CD14-positive monocyte (primary cell): ENCODE measurements at regions not wholly inside any gene's neighbourhood (a gene's known extent, or its start where the extent isn't known, plus 50 kb on each side); places are given as distances from the start of the nearest gene placed in this dataset.
"Not testable (repeated sequence)": the region's sequence is repeated elsewhere in the genome, so short reads cannot be mapped to it uniquely, and the experiment has no call there.

Source experiments
- DNase-seq, 3 donors: peaks; one replicate each; pipeline ENCODE4 v3.0.0-alpha.2; 2011 to 2022
- H2AFZ ChIP-seq: 2 replicates; pipeline ENCODE4 v1.6.0; 2012; ENCODE audit warnings: mild to moderate bottlenecking, low read depth, low read length, inconsistent platforms; ENCODE audit not compliant: insufficient read depth, poor library complexity, severe bottlenecking
- H3K27ac ChIP-seq, 2 donors: 1 replicate in 1 of 2; 2 replicates in 1 of 2; pipeline ENCODE4 v1.5.1; 2012 to 2013; ENCODE audit warnings: low read length in 2 of 2, control low read depth in 1 of 2, inconsistent platforms in 1 of 2, low read depth in 1 of 2, mild to moderate bottlenecking in 1 of 2
- H3K27me3 ChIP-seq, 2 donors: one replicate each; pipeline versions ENCODE4 v1.6.0 to v1.6.1; 2011 to 2013; ENCODE audit warnings: low read length in 2 of 2; ENCODE audit not compliant: control insufficient read depth in 2 of 2, insufficient read depth in 2 of 2
- H3K36me3 ChIP-seq, 2 donors: replicated peaks in 1 of 2; 1 replicate in 1 of 2; 2 replicates in 1 of 2; pipeline versions ENCODE4 v1.5.1 to v1.6.1; 2012 to 2013; ENCODE audit warnings: low read length in 2 of 2, control low read depth in 1 of 2, inconsistent platforms in 1 of 2, mild to moderate bottlenecking in 1 of 2; ENCODE audit not compliant: insufficient read depth in 2 of 2, control insufficient read depth in 1 of 2
- H3K4me1 ChIP-seq, 2 donors: 1 replicate in 1 of 2; 2 replicates in 1 of 2; pipeline versions ENCODE4 v1.5.1 to v1.6.1; 2012 to 2013; ENCODE audit warnings: low read length in 2 of 2, control low read depth in 1 of 2, inconsistent platforms in 1 of 2, mild to moderate bottlenecking in 1 of 2, moderate library complexity in 1 of 2; ENCODE audit not compliant: insufficient read depth in 2 of 2, control insufficient read depth in 1 of 2
- H3K4me2 ChIP-seq: replicated peaks from 2 replicates; pipeline ENCODE3; 2012; ENCODE audit warnings: low read length, moderate library complexity, mild to moderate bottlenecking; ENCODE audit not compliant: poor library complexity, severe bottlenecking; ENCODE audit errors: extremely low read depth
- H3K4me3 ChIP-seq, 3 experiments: fragments of 200-600 bp in 1 of 3; sonication (generic) in 1 of 3; replicated peaks in 1 of 3; 1 replicate in 2 of 3; 2 replicates in 1 of 3; pipeline ENCODE4 v1.5.1; 2011 to 2013; ENCODE audit warnings: low read length in 3 of 3, mild to moderate bottlenecking in 3 of 3, control low read depth in 2 of 3, low read depth in 2 of 3, inconsistent platforms in 1 of 3, moderate library complexity in 1 of 3
- H3K79me2 ChIP-seq: 2 replicates; pipeline ENCODE4 v1.6.0; 2012; ENCODE audit warnings: mild to moderate bottlenecking, control low read depth, inconsistent platforms, low read length, moderate library complexity; ENCODE audit not compliant: insufficient read depth
- H3K9ac ChIP-seq: 2 replicates; pipeline ENCODE4 v1.6.0; 2017; ENCODE audit warnings: low read length, mild to moderate bottlenecking; ENCODE audit not compliant: insufficient read depth, poor library complexity, severe bottlenecking
- H3K9me3 ChIP-seq, 2 donors: replicated peaks in 1 of 2; 1 replicate in 1 of 2; 2 replicates in 1 of 2; pipeline versions ENCODE4 v1.5.1 to v1.6.1; 2012 to 2013; ENCODE audit warnings: low read length in 2 of 2, control low read depth in 1 of 2; ENCODE audit not compliant: control insufficient read depth in 1 of 2, insufficient read depth in 1 of 2
- H4K20me1 ChIP-seq: 2 replicates; pipeline ENCODE4 v1.6.0; 2012; ENCODE audit warnings: mild to moderate bottlenecking, low read length, control low read depth, moderate library complexity; ENCODE audit not compliant: insufficient read depth
- H3K27ac Mint-ChIP-seq, 7 donors: one replicate each; pipeline ENCODE4 v1.8.0; 2020; ENCODE audit warnings: mild to moderate bottlenecking in 7 of 7, mixed read lengths in 7 of 7, moderate library complexity in 6 of 7, inconsistent platforms in 2 of 7
- H3K27me3 Mint-ChIP-seq, 3 donors: one replicate each; pipeline ENCODE4 v1.8.0; 2021 to 2022; ENCODE audit warnings: low read depth in 3 of 3, mild to moderate bottlenecking in 3 of 3, mixed read lengths in 3 of 3, moderate library complexity in 3 of 3, inconsistent platforms in 1 of 3
- H3K36me3 Mint-ChIP-seq, 2 donors: one replicate each; pipeline ENCODE4 v1.8.0; 2020; ENCODE audit warnings: mixed read lengths in 2 of 2, inconsistent platforms in 1 of 2, mild to moderate bottlenecking in 1 of 2
- H3K4me1 Mint-ChIP-seq: one replicate; pipeline ENCODE4 v1.8.0; 2020; ENCODE audit warnings: mild to moderate bottlenecking, mixed read lengths
- H3K4me3 Mint-ChIP-seq, 2 donors: one replicate each; pipeline ENCODE4 v1.8.0; 2020; ENCODE audit warnings: mild to moderate bottlenecking in 2 of 2, mixed read lengths in 2 of 2, moderate library complexity in 1 of 2
- H3K9me3 Mint-ChIP-seq, 7 donors: one replicate each; pipeline ENCODE4 v1.8.0; 2020 to 2022; ENCODE audit warnings: mixed read lengths in 7 of 7, mild to moderate bottlenecking in 6 of 7, moderate library complexity in 6 of 7, inconsistent platforms in 2 of 7
- CTCF ChIP-seq: fragments of 200-600 bp; IDR thresholded peaks from one replicate; pipeline ENCODE4 v1.8.0; 2022; ENCODE audit warnings: antibody characterized with exemption, mild to moderate bottlenecking
- WGBS: methylation state at CpG from one replicate; pipeline ENCODE4 v1.1.5; 2013; ENCODE audit warnings: missing lambda C conversion rate; ENCODE audit not compliant: insufficient coverage; 5-methylcytosine and 5-hydroxymethylcytosine counted together
- intact Hi-C, 2 donors: fragments of 100-400 bp; cut with micrococcal nuclease; formaldehyde crosslinking; loops; one replicate each; pipeline versions ENCODE4 v1.15.0 to v1.15.1; 2023

GRCh38 chr16:26863931-26864330, 202.8 kb upstream of the C16orf82 start:
- H3K79me2 ChIP-seq, result no peaks in the 10 kb centered on the region
- Mint-ChIP-seq H3K36me3 (no peaks in the 10 kb centered on the region), H3K4me1 (no peaks in the 10 kb centered on the region), H3K4me3 (no peak overlapping the region), H3K27ac (no peak overlapping the region), H3K27me3 (peaks cover 0 to 1% (median 0%) of the 10 kb centered on the region in 3 donors), H3K9me3 (peaks cover 9 to 27% (median 18%) of the 10 kb centered on the region in 7 donors)
- TF ChIP-seq CTCF, result no peak
- H3K9ac ChIP-seq, result no peak overlapping the region
- no peaks in the 10 kb centered on the region for H3K36me3 ChIP-seq
- no peaks in the 10 kb centered on the region for H4K20me1 ChIP-seq
- no peaks in the 10 kb centered on the region for H3K27me3 ChIP-seq
- intact Hi-C loops, result no loop called here
- no peak overlapping the region for H3K4me2 ChIP-seq
- no peak for DNase-seq
- H3K4me3 ChIP-seq, result no peak overlapping the region
- peaks cover 12 to 19% of the 10 kb centered on the region in 2 donors for H3K9me3 ChIP-seq
- H2AFZ ChIP-seq, result no peak overlapping the region
- H3K27ac ChIP-seq, result no peak overlapping the region
- H3K4me1 ChIP-seq, result no peaks in the 10 kb centered on the region
- WGBS, result 71% methylated on average over 3 of the region's 3 CpGs

- H2AFZ ChIP-seq, H3K4me3 Mint-ChIP-seq, H3K27me3 Mint-ChIP-seq, H3K4me2 ChIP-seq, H3K27ac ChIP-seq, H3K9me3 ChIP-seq, H3K4me1 Mint-ChIP-seq, H3K4me3 ChIP-seq, H3K36me3 ChIP-seq, H3K27ac Mint-ChIP-seq, H3K27me3 ChIP-seq, H3K79me2 ChIP-seq, H4K20me1 ChIP-seq, intact Hi-C loops, H3K4me1 ChIP-seq, DNase-seq, H3K36me3 Mint-ChIP-seq, H3K9ac ChIP-seq: not testable (repeated sequence)
- WGBS, result no CpG with 5 or more reads among the region's 5 CpGs
- peaks cover 0 to 16% (median 3%) of the 10 kb centered on the region in 7 donors for H3K9me3 Mint-ChIP-seq
Observed at GRCh38 chr16:26874318-26874717, 192.4 kb upstream of the C16orf82 start.
